ENCODE measurements at regions not wholly inside any gene's neighbourhood (a gene's known extent, or its start where the extent isn't known, plus 50 kb on each side); places are given as distances from the start of the nearest gene placed in this dataset.

DNA sequence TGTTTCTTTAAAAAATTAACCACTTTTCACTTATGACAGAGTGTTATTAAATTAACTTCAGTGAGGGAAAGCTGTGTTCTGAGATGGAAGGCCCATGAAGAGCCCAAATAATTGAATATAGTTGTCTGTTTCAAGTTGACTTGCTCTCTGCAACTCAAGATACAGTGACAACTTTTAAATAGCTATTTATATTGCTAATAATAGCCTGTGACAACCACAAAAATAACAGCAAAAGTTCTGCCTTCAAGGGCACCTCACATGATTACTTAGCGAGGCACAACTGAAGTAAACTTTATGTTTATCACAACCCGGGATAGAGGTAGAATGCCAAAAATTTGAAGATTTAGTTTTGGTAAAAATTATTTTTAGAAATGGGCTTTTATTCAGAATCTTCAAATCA lies 167.3 kb upstream of the SCN7A start:
- DNase-seq (ENCODE audit: low spot score) (no peak), ATAC-seq (no peak)
- no peaks in the 10 kb centered on the region for H3K79me2 ChIP-seq (replicated peaks; ENCODE audit: insufficient read depth)
- no peaks in the 10 kb centered on the region for H3K4me1 ChIP-seq (ENCODE audit: insufficient read depth)
- peaks cover 2% of the 10 kb centered on the region; the same call in 1 of the 3 replicates for H3K4me1 Mint-ChIP-seq
- H3K27ac ChIP-seq (ENCODE audit: low read depth) = no peak overlapping the region
- H3K27me3 Mint-ChIP-seq (ENCODE audit: insufficient read depth, low read depth, poor library complexity) = peaks cover 3% of the 10 kb centered on the region
- no peak overlapping the region for H3K27ac Mint-ChIP-seq
- no peaks in the 10 kb centered on the region for H3K9me3 Mint-ChIP-seq
- TF ChIP-seq STAT1 (IDR thresholded peaks at IDR 0.05; ENCODE audit: unreplicated experiment) (no peak), ZNF331 (CRISPR knock-in tag; IDR thresholded peaks at IDR 0.05; ENCODE audit: low read depth) (no peak), NANOG (IDR thresholded peaks at IDR 0.05; ENCODE audit: borderline replicate concordance) (no peak), ZNF114 (CRISPR knock-in tag; IDR thresholded peaks at IDR 0.05) (no peak), JUNB (IDR thresholded peaks at IDR 0.05; ENCODE audit: unreplicated experiment) (no peak), REST (IDR thresholded peaks at IDR 0.05; ENCODE audit: unreplicated experiment) (no peak), EZH2 (IDR thresholded peaks at IDR 0.05; ENCODE audit: low read depth, unreplicated experiment) (no peak), POLR2AphosphoS5 (IDR thresholded peaks at IDR 0.05; ENCODE audit: low read depth) (no peak), CREB1 (CRISPR knock-in tag; IDR thresholded peaks at IDR 0.05; ENCODE audit: low read depth) (no peak), EZH2phosphoT487 (IDR thresholded peaks at IDR 0.05; ENCODE audit: unreplicated experiment) (no peak)
- TF ChIP-seq, protein P1, sequence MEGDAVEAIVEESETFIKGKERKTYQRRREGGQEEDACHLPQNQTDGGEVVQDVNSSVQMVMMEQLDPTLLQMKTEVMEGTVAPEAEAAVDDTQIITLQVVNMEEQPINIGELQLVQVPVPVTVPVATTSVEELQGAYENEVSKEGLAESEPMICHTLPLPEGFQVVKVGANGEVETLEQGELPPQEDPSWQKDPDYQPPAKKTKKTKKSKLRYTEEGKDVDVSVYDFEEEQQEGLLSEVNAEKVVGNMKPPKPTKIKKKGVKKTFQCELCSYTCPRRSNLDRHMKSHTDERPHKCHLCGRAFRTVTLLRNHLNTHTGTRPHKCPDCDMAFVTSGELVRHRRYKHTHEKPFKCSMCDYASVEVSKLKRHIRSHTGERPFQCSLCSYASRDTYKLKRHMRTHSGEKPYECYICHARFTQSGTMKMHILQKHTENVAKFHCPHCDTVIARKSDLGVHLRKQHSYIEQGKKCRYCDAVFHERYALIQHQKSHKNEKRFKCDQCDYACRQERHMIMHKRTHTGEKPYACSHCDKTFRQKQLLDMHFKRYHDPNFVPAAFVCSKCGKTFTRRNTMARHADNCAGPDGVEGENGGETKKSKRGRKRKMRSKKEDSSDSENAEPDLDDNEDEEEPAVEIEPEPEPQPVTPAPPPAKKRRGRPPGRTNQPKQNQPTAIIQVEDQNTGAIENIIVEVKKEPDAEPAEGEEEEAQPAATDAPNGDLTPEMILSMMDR (conservative IDR thresholded peaks at IDR 0.05; ENCODE audit: low read depth in 2 of 2) = no peak
- TF ChIP-seq, protein P2, sequence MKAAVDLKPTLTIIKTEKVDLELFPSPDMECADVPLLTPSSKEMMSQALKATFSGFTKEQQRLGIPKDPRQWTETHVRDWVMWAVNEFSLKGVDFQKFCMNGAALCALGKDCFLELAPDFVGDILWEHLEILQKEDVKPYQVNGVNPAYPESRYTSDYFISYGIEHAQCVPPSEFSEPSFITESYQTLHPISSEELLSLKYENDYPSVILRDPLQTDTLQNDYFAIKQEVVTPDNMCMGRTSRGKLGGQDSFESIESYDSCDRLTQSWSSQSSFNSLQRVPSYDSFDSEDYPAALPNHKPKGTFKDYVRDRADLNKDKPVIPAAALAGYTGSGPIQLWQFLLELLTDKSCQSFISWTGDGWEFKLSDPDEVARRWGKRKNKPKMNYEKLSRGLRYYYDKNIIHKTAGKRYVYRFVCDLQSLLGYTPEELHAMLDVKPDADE (IDR thresholded peaks at IDR 0.05) = no peak
- TF ChIP-seq, protein P3, sequence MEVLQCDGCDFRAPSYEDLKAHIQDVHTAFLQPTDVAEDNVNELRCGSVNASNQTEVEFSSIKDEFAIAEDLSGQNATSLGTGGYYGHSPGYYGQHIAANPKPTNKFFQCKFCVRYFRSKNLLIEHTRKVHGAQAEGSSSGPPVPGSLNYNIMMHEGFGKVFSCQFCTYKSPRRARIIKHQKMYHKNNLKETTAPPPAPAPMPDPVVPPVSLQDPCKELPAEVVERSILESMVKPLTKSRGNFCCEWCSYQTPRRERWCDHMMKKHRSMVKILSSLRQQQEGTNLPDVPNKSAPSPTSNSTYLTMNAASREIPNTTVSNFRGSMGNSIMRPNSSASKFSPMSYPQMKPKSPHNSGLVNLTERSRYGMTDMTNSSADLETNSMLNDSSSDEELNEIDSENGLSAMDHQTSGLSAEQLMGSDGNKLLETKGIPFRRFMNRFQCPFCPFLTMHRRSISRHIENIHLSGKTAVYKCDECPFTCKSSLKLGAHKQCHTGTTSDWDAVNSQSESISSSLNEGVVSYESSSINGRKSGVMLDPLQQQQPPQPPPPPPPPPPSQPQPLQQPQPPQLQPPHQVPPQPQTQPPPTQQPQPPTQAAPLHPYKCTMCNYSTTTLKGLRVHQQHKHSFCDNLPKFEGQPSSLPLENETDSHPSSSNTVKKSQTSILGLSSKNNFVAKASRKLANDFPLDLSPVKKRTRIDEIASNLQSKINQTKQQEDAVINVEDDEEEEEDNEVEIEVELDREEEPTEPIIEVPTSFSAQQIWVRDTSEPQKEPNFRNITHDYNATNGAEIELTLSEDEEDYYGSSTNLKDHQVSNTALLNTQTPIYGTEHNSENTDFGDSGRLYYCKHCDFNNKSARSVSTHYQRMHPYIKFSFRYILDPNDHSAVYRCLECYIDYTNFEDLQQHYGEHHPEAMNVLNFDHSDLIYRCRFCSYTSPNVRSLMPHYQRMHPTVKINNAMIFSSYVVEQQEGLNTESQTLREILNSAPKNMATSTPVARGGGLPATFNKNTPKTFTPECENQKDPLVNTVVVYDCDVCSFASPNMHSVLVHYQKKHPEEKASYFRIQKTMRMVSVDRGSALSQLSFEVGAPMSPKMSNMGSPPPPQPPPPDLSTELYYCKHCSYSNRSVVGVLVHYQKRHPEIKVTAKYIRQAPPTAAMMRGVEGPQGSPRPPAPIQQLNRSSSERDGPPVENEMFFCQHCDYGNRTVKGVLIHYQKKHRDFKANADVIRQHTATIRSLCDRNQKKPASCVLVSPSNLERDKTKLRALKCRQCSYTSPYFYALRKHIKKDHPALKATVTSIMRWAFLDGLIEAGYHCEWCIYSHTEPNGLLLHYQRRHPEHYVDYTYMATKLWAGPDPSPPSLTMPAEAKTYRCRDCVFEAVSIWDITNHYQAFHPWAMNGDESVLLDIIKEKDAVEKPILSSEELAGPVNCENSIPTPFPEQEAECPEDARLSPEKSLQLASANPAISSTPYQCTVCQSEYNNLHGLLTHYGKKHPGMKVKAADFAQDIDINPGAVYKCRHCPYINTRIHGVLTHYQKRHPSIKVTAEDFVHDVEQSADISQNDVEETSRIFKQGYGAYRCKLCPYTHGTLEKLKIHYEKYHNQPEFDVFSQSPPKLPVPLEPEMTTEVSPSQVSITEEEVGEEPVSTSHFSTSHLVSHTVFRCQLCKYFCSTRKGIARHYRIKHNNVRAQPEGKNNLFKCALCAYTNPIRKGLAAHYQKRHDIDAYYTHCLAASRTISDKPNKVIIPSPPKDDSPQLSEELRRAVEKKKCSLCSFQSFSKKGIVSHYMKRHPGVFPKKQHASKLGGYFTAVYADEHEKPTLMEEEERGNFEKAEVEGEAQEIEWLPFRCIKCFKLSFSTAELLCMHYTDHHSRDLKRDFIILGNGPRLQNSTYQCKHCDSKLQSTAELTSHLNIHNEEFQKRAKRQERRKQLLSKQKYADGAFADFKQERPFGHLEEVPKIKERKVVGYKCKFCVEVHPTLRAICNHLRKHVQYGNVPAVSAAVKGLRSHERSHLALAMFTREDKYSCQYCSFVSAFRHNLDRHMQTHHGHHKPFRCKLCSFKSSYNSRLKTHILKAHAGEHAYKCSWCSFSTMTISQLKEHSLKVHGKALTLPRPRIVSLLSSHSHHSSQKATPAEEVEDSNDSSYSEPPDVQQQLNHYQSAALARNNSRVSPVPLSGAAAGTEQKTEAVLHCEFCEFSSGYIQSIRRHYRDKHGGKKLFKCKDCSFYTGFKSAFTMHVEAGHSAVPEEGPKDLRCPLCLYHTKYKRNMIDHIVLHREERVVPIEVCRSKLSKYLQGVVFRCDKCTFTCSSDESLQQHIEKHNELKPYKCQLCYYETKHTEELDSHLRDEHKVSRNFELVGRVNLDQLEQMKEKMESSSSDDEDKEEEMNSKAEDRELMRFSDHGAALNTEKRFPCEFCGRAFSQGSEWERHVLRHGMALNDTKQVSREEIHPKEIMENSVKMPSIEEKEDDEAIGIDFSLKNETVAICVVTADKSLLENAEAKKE (CRISPR knock-in tag; IDR thresholded peaks at IDR 0.05) = no peak
- H3K36me3 Mint-ChIP-seq (ENCODE audit: low read depth) = no peaks in the 10 kb centered on the region
- H3K36me3 ChIP-seq (ENCODE audit: insufficient read depth) = no peaks in the 10 kb centered on the region
- H3K27me3 ChIP-seq (ENCODE audit: insufficient read depth) = no peaks in the 10 kb centered on the region
- no peaks in the 10 kb centered on the region for H3F3A ChIP-seq (replicated peaks; ENCODE audit: low read depth)
- no peaks in the 10 kb centered on the region for H4K20me1 ChIP-seq (replicated peaks; ENCODE audit: insufficient read depth)
- no peak overlapping the region for H3K4me3 Mint-ChIP-seq
- no peak overlapping the region for H3K4me2 ChIP-seq
- H2AFZ ChIP-seq = no peak overlapping the region
- no peaks in the 10 kb centered on the region for H3K9me2 ChIP-seq (ENCODE audit: insufficient read depth)
- H3K4me3 ChIP-seq = no peak overlapping the region

Data from GM23338 (cell line).